Osteoblast (primary cell): ENCODE measurements at regions not wholly inside any gene's neighbourhood (a gene's known extent, or its start where the extent isn't known, plus 50 kb on each side); places are given as distances from the start of the nearest gene placed in this dataset.

Experiments
- DNase-seq: peaks from one replicate; pipeline ENCODE4 v3.0.0; 2011; ENCODE audit warnings: low spot score, mixed read lengths; ENCODE audit not compliant: insufficient read length; ENCODE audit errors: missing footprints
- H2AFZ ChIP-seq: 2 replicates; pipeline ENCODE4 v1.6.0; 2011; ENCODE audit warnings: mild to moderate bottlenecking, low read length
- H3K27ac ChIP-seq: 2 replicates; pipeline ENCODE4 v1.5.1; 2011; ENCODE audit warnings: mild to moderate bottlenecking, low read depth, low read length, moderate library complexity
- H3K27me3 ChIP-seq: 2 replicates; pipeline ENCODE4 v1.6.0; 2012; ENCODE audit warnings: mild to moderate bottlenecking, control low read depth, inconsistent platforms, low read length, moderate library complexity; ENCODE audit not compliant: insufficient read depth
- H3K36me3 ChIP-seq: 2 replicates; pipeline ENCODE4 v1.5.1; 2011; ENCODE audit warnings: mild to moderate bottlenecking, low read length, control low read depth, moderate library complexity; ENCODE audit not compliant: insufficient read depth
- H3K4me1 ChIP-seq: 2 replicates; pipeline ENCODE4 v1.5.1; 2011; ENCODE audit warnings: mild to moderate bottlenecking, low read length, control low read depth, moderate library complexity; ENCODE audit not compliant: insufficient read depth
- H3K4me2 ChIP-seq: 2 replicates; pipeline ENCODE4 v1.6.0; 2011; ENCODE audit warnings: mild to moderate bottlenecking, low read length; ENCODE audit not compliant: insufficient read depth
- H3K4me3 ChIP-seq: fragments of 200-600 bp; sonication (generic); 3 replicates; pipeline ENCODE4 v1.5.1; 2012; ENCODE audit warnings: mild to moderate bottlenecking, low read length, inconsistent platforms; ENCODE audit not compliant: insufficient read depth
- H3K79me2 ChIP-seq: 2 replicates; pipeline ENCODE4 v1.6.0; 2012; ENCODE audit warnings: mild to moderate bottlenecking, low read length, control low read depth, inconsistent platforms; ENCODE audit not compliant: insufficient read depth
- H3K9me3 ChIP-seq: 2 replicates; pipeline ENCODE4 v1.5.1; 2011; ENCODE audit warnings: low read depth, low read length, control low read depth
- H4K20me1 ChIP-seq: 2 replicates; pipeline ENCODE4 v1.6.0; 2012; ENCODE audit warnings: mild to moderate bottlenecking, low read length, control low read depth; ENCODE audit not compliant: insufficient read depth
- TF ChIP-seq, protein P1 (sequence below): IDR thresholded peaks from 2 replicates; pipeline ENCODE4 v1.5.1; 2011; ENCODE audit warnings: mild to moderate bottlenecking, low read depth, low read length, moderate library complexity; ENCODE audit errors: extremely low read depth

DNA sequence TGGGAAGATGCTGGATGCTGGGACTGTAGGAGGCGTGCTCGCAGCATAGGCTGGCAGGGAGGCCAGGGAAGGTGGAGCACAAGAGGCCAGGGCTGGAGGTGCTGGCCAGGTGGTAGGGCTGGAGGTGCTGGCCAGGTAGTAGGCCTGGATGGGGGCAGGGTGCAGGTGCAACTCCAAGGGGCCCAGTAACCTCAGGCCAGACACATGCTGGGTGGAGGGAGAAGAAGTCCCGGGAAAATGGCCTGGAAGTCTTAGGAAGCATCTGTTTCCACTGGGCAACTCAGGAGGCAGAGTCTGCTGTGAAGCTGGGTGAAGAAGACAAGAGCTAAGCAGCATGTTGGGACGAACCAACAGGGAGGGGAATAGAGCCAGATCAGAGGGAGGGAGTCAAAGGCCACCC is 665.2 kb downstream of the BCL11B start:
- H3K36me3 ChIP-seq: no peaks in the 10 kb centered on the region
- no peak overlapping the region for H3K27ac ChIP-seq
- no peak overlapping the region for H3K4me3 ChIP-seq
- H3K4me2 ChIP-seq: no peak overlapping the region
- no peak for DNase-seq
- no peaks in the 10 kb centered on the region for H3K9me3 ChIP-seq
- H3K4me1 ChIP-seq: no peaks in the 10 kb centered on the region
- no peaks in the 10 kb centered on the region for H3K27me3 ChIP-seq
- TF ChIP-seq, protein P1, sequence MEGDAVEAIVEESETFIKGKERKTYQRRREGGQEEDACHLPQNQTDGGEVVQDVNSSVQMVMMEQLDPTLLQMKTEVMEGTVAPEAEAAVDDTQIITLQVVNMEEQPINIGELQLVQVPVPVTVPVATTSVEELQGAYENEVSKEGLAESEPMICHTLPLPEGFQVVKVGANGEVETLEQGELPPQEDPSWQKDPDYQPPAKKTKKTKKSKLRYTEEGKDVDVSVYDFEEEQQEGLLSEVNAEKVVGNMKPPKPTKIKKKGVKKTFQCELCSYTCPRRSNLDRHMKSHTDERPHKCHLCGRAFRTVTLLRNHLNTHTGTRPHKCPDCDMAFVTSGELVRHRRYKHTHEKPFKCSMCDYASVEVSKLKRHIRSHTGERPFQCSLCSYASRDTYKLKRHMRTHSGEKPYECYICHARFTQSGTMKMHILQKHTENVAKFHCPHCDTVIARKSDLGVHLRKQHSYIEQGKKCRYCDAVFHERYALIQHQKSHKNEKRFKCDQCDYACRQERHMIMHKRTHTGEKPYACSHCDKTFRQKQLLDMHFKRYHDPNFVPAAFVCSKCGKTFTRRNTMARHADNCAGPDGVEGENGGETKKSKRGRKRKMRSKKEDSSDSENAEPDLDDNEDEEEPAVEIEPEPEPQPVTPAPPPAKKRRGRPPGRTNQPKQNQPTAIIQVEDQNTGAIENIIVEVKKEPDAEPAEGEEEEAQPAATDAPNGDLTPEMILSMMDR: no peak
- no peaks in the 10 kb centered on the region for H3K79me2 ChIP-seq
- H2AFZ ChIP-seq: no peak overlapping the region
- no peaks in the 10 kb centered on the region for H4K20me1 ChIP-seq

DNA sequence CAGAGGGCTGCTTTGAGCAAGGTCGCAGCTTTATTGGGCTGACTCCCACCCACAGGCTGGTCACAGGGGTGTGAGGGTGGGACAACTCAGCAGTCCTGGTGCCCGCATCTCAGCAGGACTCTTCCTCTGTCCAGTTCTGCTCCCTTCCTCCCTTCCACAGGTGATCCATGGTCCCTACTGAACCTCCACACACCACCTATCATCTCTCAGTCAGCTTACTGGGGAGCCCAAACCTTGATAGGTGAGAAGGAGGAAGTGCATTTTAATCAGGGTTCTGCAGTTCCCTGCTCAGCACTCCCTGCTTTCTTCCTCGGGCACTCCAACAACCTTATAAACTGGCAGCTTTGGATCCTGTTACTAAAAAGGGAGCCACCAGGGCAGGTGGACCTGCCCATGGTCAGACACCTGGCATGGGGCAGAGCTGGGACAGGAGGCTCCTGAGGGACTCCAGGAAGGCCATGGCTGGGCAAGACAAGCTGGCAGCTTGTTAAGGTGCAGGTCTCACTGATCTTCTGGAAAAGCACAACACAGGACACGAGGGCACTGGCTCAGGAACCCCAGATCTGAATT is 664.6 kb downstream of the BCL11B start:
- no peak overlapping the region for H3K4me2 ChIP-seq
- no peak for DNase-seq
- H3K36me3 ChIP-seq: no peaks in the 10 kb centered on the region
- no peaks in the 10 kb centered on the region for H4K20me1 ChIP-seq
- no peaks in the 10 kb centered on the region for H3K79me2 ChIP-seq
- TF ChIP-seq, protein P1: no peak
- H3K4me3 ChIP-seq: no peak overlapping the region
- no peak overlapping the region for H3K27ac ChIP-seq
- H3K9me3 ChIP-seq: no peaks in the 10 kb centered on the region
- no peaks in the 10 kb centered on the region for H3K4me1 ChIP-seq
- no peak overlapping the region for H2AFZ ChIP-seq
- H3K27me3 ChIP-seq: no peaks in the 10 kb centered on the region

DNA sequence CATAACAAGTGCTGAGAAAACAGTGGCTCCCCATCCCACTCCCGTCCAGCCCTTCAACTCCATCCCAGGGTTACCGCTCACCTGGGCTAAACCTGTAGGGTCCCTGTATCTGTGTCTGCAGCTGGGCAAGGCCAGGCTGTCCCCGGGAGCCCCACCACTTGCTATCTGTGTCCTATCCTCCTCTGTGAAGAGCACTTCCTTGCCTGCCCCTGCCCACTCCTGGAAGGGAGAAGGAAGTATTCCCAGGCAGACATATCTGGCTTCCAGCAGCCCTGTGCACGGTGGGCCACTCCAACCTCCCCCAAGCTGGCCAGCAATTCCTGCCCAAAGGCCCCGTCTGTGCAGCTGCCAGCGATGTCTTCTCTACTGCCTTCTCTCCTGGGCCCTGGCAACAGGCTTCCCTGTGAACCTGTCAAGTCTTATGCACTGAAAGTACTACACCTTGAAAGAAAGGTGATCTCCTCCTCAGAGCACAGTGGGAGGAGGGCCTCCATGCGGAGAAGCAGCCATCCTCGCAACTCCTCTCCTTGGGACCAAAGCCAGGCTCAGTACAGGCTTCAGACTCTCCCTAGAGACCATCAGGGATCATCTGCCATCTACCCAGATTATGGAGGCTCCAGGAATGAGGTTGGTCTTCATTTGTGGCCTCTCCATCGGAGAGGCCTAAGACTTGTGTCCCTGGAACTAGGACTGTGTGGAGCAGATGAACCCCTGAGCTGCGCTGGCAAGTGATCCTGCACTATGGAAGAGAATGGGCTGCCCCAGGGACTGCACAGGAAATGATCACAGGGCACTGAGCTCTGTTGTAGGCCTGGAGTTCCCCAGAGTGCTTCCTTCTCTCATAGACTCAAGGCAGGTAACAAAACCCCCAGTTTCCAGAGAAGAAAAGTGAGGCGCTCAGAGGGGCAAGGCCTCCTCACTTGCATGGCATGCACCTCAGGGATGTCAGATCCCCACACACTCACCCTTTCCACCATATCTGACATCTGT is 663.6 kb downstream of the BCL11B start:
- Histone ChIP-seq H3K4me2 (no peak overlapping the region), H3K4me3 (no peak overlapping the region), H3K79me2 (no peaks in the 10 kb centered on the region), H3K9me3 (no peaks in the 10 kb centered on the region), H3K27me3 (no peaks in the 10 kb centered on the region), H3K36me3 (no peaks in the 10 kb centered on the region), H2AFZ (no peak overlapping the region), H4K20me1 (no peaks in the 10 kb centered on the region), H3K4me1 (no peaks in the 10 kb centered on the region), H3K27ac (no peak overlapping the region)
- TF ChIP-seq, protein P1: no peak
- no peak for DNase-seq
